ENCODE measurements at regions not wholly inside any gene's neighbourhood (a gene's known extent, or its start where the extent isn't known, plus 50 kb on each side); places are given as distances from the start of the nearest gene placed in this dataset.
"Not testable (repeated sequence)": the region's sequence is repeated elsewhere in the genome, so short reads cannot be mapped to it uniquely, and the experiment has no call there.

DNA sequence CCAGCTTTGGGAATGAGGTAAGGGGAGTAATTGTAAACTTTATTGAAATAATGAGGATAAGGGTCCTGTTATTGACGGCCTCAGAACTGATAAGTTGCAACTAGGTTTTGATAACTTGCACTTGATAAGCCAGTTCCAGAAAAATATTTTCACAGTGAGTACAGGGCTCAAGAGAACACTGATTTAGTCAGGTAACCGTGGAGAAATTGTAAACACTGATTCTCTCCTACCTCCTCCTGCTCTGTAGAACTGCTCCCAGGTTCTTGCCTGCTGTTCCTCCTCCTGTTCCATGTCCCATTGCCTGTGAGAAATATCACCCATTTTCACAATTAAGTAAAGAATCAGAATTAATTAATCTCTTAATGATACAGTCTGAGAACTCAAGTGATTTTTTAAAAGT lies 55.0 kb upstream of the CXXC4 start:
- DNase-seq (ENCODE audit: low spot score), result no peak

DNA sequence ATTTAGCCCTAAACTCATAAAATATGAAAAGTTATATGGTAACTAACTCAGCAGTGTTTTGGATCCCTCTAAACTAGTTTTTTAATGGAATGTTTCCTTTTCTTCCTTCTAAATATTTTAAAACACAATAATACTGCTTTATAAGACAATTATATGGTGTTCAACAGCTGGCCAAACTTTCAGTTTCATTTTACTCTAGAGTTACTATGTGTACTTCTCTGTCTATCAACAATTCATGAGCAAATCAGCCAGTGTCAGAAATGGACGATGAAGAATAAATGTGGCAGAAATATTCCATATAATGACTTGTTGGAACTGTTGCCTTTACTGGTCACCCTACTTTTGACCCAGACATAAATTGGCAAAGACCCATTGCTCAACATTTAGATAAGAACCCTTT lies 64.8 kb upstream of the CXXC4 start:
- no peak for DNase-seq (ENCODE audit: low spot score)

DNA sequence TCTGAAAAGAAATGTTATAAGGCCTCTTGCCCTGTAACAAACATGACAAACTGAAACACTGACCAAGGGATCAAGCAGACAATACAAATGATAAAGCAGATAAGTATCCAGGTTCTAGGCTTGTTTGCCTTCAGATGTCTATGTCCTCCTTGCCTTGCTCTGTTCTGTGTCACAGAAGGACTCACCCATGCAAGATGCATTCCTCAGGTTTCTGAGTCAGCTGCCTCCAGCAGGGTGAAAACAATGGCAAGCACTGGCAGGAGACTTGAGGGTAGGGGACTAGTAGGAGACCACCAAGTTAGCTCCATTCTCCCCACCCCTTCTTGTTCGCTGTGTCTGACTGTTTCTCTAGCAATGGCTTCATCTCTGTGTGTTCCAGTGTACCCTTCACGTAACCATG lies 76.6 kb upstream of the CXXC4 start:
- no peak for DNase-seq (ENCODE audit: low spot score)

DNA sequence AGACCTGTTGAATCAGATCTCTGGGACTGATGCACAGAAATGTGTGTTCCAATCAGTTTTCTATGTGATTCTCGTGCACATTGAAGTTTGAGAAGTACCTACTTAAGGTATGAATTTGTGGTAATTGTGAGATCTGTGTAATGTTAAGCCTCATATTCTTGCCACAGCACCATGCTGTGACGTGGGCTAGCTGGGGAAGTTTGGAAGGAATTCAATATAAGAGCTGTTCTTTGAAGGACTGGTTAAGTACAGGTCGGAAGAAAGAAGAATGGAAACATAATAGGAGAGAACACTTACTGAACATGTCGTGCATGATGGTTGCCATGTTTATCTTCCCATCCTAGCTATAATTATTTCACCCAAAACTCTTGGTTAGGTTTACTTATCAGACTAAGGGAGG lies 79.7 kb upstream of the CXXC4 start:
- no peak for DNase-seq (ENCODE audit: low spot score)

DNA sequence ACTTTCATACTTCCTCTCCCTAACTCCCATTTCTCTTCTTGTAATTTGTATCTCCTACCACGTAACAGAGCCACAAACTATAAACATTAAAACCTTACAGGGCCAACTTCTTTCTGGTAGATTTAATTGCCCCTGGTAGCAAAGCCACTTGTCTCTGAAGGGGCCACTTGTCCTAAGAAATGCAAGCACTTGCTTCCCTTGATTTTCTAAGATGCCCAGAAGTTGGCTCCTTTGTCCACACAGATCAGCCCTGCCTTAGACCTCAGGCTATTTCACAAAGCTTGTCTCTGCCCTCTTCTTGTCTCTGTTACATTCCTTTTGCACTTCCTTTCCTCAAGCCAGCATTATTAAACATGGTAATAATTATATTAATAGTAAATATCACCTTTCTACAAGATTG lies 80.6 kb upstream of the CXXC4 start:
- DNase-seq (ENCODE audit: low spot score), result no peak

DNA sequence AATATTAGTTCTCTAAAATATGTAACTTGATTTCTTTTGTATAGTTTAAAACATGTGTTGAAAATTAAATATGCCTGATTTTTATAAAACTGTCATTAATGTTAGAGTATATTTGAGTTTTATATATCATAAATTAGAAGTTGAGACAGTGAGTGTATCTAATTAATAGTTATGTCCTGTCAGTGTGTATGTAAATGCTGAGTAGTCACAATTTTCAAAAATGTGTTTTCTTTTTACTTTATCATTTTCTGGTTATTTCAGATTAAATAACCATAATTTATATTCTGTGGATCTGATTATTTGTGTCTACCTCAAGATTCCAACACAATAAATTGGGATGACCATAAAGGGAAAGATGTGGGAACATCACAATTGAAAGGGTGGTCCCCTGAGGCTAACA lies 82.7 kb upstream of the CXXC4 start:
- DNase-seq (ENCODE audit: low spot score), result no peak

DNA sequence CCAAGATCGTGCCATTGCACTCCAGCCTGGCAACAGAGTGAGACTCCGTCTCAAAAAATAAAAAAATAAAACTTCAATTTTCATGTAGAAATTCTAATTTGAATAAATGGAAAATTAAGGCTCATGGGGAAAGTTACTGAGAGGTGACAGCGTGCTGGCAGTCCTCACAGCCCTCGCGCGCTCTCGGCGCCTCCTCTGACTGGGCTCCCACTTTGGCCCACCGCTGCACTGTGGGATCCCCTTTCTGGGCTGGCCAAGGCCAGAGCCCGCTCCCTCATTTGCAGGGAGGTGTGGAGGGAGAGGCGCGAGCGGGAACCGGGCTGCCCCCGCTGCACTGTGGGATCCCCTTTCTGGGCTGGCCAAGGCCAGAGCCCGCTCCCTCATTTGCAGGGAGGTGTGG lies 86.8 kb upstream of the CXXC4 start:
- not testable (repeated sequence) for DNase-seq (ENCODE audit: low spot score)

DNA sequence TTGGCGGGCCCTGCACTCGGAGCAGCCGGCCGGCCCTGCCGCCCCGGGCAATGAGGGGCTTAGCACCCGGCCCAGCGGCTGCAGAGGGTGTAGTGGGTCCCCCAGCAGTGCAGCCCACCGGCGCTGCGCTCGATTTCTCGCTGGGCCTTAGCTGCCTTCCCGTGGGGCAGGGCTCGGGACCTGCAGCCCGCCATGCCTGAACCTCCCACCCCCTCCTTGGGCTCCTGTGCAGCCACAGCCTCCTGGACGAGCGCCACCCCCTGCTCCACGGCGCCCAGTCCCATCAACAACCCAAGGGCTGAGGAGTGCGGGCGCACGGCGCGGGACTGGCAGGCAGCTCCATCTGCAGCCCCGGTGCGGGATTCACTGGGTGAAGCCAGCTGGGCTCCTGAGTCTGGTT lies 87.4 kb upstream of the CXXC4 start:
- DNase-seq (ENCODE audit: low spot score), result not testable (repeated sequence)

DNA sequence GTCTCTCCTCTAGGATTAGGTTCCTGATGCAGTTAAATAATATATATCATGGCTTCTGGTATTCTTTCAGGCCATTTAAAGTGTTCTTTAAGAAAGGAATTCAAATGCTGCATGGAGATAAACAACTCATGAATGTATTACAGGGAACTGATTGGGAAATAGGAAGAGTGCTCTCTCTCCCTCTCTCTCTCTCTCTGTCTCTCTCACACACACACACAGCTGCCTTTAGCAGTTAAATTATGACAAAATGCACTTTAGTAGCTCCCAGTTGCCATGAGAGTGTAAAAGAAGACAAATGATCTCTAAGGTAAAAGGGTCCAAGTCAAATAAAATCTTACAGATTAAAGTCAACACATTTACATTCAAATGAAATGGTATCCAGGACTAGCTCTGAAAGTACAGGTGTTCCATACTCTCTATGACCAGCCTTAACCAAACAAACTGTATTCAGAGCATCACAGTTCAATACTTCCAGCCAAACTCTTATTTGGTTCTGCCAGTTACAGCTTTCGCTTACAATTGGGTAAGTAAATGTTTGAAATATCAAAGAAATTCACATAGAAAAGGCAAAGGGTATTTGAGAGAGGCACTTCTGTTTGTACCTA lies 94.7 kb upstream of the CXXC4 start:
- DNase-seq (ENCODE audit: low spot score), result no peak

DNA sequence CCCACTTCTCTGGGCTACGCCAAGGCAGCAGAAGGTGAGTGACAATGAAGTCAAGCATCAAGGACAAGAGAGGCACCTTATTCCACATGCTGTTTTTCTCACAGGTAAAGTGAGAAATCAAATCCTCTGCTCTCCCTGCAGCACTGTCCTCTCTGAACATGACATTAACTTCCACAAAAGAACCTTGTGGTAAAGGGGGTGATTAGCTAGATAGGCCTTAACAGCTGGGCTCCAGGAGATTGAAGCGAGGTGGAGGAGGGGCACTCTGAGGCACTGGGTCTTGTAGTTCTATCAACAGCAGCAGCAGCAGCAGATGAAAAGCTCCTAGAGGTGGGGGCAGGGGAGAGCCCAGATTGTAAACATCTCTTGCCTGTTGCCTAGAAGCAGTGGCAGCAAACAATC lies 96.8 kb upstream of the CXXC4 start:
- DNase-seq (ENCODE audit: low spot score), result no peak

DNA sequence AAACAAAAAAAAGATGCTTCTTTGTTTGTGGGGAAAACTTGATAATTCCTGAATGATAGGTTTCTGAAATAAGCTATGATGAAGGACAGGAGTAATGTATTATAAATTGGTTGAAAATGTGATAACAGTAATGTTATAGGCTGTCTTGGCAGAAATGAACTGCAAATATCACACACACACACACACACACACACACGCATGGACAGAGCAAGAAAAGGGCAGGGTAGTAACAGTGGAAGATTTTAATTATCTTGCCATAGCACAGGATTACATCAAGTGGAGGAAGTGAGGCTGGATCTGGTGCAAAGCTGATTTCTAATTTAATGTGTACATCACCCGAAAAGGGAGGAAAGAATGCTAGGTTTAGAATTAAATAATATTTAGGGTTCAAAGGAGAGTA lies 97.5 kb upstream of the CXXC4 start:
- DNase-seq (ENCODE audit: low spot score), result no peak

DNA sequence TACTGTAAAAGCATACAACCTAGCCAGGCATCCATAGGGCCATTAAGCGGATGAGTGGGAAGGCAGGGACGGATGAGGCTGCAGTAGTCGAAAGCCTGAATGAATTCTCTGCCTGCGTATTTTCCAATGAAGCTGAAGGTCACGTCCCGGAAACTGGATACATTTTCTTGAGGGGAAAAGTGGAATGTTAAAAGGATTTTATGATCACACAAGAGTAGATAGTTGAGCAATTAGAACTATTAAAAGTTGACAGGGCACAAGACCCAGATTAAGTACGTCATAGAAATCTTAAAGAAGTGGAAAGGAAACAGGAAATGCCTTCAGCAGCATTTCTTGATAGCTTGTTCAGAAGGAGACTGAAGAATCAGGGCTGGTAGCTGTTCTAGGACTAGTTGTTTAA lies 98.3 kb upstream of the CXXC4 start:
- DNase-seq (ENCODE audit: low spot score), result peak; percentile 7

DNA sequence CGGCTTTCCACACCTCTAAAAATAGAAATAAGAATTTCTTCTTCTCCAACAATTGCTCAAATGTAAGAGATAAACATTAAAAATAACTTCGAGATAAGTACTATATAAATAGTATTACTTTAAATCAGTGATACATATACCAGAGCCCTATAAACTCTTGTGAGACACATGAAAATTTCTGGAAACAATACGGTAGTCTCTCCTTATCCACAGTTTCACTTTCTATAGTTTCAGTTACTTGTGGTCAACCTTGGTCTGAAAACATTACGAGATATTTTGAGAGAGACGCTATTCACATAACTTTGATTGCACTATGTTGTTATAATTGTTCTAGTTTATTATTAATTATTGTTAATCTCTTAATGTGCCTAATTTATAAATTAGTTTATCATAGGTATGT lies 101.5 kb upstream of the CXXC4 start:
- DNase-seq (ENCODE audit: low spot score), result no peak

DNA sequence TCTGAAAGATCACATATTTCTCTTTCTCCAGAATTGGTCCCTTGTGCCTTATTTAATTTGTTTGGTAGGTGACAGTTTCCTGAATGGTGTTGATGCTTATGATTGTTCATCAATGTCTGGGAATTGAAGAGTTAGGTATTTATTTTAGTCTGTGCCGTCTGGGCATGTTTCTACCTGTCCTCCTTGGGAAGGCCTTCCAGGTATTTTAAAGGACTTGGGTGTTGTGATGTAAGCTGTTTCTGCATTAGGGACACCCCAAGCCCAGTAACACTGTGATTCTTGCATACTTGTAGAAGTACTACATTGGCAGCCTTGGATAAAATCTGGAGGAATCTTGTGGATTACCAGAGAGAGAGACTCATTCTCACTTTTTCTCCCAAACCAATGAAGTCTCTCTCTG lies 120.8 kb upstream of the CXXC4 start:
- no peak for DNase-seq (ENCODE audit: low spot score)

DNA sequence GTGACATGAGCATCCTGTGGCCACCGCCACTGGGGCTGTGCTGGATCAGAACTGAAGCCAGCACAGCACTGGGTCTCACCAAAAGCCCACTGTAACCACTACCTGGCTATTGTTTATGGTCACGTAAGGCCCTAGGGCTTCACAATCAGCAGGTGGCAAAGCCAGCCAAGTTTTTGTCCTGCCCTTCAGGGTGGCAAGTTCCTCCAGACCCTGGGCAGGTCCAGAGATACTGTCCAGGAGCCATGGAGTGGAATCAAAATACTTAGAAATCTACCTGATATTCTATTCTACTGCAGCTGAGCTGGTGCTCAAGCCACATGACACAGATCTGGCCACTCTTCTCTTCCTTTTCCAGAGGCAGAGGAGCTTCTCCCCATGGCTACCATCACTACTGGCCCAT lies 121.2 kb upstream of the CXXC4 start:
- no peak for DNase-seq (ENCODE audit: low spot score)

DNA sequence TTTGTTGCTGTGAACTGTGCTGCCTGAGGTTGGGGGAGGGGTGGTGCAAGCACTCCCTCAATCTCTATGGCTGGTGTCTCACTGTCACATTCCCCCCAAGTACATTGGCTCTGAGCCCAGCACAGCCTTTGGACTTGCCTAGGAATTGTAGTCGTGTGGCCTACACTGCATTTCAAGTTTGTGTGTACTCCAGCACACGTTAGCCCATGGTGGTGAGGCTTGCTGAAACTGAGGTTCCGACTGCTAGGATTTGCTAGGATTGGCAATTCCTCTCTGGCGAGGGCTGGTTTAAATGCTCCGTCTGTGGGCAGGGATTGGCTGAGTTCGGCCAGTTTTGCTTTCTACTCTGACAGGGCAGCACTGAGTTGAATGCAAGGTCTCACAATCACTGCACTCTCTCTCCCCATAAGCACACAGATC lies 121.7 kb upstream of the CXXC4 start:
- no peak for DNase-seq (ENCODE audit: low spot score)

DNA sequence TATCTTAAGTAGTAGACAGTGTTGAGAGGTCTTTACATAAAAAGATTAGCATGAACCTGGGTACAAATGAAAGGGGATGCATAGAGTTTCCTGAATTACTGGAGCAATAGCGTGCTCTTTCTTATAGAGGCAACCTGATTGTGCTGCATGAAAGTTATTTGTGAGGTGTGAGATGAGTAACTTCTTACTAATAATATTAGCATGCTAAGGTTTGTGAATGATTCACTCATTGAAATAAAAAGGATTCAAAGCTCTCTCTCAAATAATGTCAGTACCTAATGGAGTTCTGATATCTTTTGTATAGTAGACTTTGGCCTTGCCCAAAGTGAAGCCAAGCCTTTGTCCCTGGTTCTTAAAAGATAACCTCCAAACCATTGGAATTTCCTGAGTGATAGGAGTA lies 131.0 kb upstream of the CXXC4 start:
- no peak for DNase-seq (ENCODE audit: low spot score)

DNA sequence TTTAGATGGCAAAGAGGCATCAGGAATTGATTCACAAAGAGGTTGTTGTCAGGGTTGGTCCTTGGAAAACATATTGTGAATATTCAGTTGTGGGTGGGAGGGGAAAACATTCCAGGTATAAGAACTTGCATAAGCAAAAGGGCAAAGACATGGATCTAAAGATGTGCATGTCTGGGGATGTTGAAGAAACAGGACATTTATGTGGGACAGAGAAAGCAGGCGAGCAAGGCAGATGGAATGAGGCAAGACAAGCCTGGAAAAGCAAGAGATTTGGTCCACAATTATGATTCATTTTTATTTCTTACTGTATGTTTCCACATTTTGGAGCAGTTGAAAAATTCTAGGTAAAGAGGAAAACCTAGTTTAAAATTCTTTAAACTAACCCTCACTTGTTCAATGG lies 134.9 kb upstream of the CXXC4 start:
- no peak for DNase-seq (ENCODE audit: low spot score)

DNA sequence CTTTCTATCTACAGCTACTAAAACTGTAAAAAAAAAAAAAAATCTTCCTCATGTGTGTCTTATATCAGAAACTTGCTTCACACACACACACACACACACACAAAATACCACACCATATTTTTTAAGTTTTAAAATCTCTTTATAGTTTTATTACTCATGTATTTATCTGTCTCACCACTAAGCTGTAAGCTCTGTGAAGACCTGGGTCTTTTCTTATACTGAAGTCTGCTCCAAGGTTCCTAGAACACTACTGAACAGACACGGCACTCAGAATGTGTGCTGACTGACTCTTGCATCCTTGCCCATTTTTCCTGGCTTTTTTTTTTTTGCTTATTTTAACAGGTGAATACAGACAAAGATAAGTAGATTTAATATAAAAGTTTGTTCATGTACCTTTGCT lies 135.6 kb upstream of the CXXC4 start:
- no peak for DNase-seq (ENCODE audit: low spot score)

DNA sequence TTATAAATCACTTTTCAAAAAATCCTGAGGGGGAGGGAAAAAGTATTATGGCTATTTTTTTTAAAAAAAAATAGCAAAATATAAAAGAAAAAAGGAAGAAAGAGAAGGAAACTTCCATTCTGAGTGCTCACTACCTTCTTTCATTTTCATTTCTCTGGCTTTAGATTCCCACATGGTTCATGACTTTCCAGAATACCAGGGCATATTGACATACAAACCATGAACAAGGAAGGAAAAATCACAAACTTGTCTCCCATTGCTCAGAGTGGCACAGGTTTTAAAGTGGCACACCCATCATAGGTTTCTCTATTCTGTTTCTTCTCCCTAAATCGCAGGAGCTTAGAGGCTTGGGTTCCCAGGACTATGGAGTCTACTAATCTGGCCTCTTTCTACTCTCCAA lies 136.3 kb upstream of the CXXC4 start:
- DNase-seq (ENCODE audit: low spot score), result no peak

DNA sequence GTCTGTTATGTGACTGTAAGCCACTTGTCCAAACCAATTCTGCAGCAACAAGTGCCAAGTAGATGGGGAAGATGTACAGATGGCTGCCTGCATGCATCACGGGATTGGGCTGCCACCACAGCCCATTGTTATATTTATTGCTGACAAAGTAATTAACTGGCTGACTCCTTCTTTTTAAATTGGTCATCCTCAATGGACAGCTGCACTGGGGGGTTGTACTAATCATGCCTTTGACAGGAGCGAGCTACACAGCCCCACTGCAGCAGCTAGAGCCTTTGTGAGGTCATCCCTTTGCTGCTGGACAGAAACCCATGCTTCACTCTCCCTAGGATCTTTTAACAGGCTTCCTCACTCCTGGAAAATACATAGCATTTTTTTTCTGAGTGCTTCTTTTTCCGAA lies 146.7 kb upstream of the CXXC4 start:
- no peak for DNase-seq (ENCODE audit: low spot score)

DNA sequence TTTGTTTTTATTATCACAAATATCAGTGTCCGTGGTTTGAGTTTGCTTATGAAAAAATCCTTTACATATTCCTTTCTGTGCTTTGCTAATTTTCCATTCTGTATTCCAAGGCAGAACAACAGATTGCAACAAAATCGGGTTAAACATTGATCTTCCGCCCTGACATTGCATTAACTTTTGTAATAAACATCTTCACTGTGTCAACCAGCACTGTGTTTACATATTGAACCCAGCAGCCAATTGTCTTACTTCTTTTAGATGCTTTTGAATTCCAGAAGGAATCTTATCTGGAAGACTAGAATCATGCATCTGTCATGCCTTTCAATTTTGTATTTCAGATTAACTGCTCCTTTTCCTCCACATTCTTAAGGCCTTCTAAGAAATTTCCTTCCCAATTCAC lies 147.8 kb upstream of the CXXC4 start:
- no peak for DNase-seq (ENCODE audit: low spot score)

DNA sequence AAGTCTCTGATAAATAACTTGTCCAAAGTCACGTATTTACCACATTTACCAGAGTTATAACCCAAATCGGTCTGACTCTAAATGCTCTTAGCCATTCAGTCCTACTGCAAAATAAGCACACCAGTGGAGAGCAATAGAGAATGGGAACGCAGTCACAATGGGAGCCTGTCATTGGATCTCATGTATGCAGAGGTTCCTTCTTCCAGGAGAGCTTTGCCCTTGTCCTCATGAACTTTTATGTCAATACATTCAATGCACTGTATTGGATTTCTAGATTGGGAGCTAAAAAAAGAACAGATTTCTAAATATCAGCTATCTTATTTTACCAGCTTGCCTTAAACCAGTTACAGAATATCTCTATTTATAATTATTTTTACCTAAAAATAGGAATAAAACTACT lies 149.1 kb upstream of the CXXC4 start:
- no peak for DNase-seq (ENCODE audit: low spot score)

DNA sequence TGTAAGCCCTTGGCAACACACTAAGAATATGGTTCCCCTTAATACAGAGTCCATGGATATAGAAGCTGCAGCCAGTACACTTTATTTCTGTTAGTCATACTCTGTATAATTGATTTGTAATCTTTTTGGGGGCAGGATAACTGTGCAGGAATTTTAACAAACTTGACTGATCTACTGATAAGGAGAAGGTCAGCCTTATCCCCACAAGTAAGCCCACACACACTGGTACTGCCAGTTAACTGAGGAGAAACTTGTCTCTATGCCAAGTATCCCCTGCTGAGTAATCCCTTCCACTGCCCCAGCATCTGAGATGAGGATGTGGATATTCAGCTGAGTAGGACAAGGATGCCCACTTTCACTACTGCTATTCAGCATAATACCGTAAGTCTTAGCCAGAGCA lies 154.9 kb upstream of the CXXC4 start:
- DNase-seq (ENCODE audit: low spot score), result no peak

DNA sequence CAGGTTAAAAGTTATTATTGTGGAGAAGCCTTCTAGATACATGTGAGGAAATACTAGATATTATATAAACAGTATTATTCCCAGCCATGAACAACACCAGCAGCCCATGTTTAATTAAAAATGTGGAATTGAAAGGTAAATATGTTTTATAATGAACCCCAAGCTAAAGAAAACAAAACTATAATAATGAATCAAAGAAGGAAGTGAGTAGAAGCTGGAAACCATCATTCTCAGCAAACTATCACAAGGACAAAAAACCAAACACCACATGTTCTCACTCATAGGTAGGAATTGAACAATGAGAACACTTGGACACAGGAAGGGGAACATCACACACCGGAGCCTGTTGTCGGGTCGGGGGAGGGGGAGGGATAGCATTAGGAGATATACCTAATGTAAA lies 167.6 kb upstream of the CXXC4 start:
- DNase-seq (ENCODE audit: low spot score), result not testable (repeated sequence)
